GM12878 (cell line): ENCODE measurements at regions not wholly inside any gene's neighbourhood (a gene's known extent, or its start where the extent isn't known, plus 50 kb on each side); places are given as distances from the start of the nearest gene placed in this dataset.

ENCODE experiments used
- BHLHE40 ChIP-seq, 2 experiments: fragments of 450-650 bp in 1 of 2; IDR thresholded peaks; 2 replicates each; pipeline ENCODE4 v1.6.1; 2011 to 2017; ENCODE audit warnings: low read depth in 2 of 2, borderline replicate concordance in 1 of 2, improper control_type of control experiment in 1 of 2, low read length in 1 of 2, mild to moderate bottlenecking in 1 of 2
- FOS ChIP-seq: IDR thresholded peaks from 3 replicates; pipeline ENCODE4 v1.6.1; 2011; ENCODE audit warnings: borderline replicate concordance; ENCODE audit not compliant: insufficient read length; ENCODE audit errors: extremely low read depth
- MEF2A ChIP-seq: IDR thresholded peaks from 2 replicates; pipeline ENCODE4 v1.6.1; 2011; ENCODE audit warnings: low read depth, mild to moderate bottlenecking, low read length, moderate library complexity; ENCODE audit not compliant: insufficient read depth
- MXI1 ChIP-seq: fragments of 150-350 bp; IDR thresholded peaks from 2 replicates; pipeline ENCODE4 v1.6.1; 2011; ENCODE audit warnings: low read depth, mild to moderate bottlenecking, inconsistent platforms, low read length, improper control_type of control experiment
- NFIC ChIP-seq: IDR thresholded peaks from 2 replicates; pipeline ENCODE4 v1.6.1; 2012; ENCODE audit warnings: low read depth, mild to moderate bottlenecking, inconsistent platforms, low read length, moderate library complexity
- NRF1 ChIP-seq: conservative IDR thresholded peaks from 2 replicates; pipeline ENCODE4 v1.6.1; 2011; ENCODE audit warnings: mild to moderate bottlenecking, low read depth, low read length, improper control_type of control experiment
- POLR2A ChIP-seq: IDR thresholded peaks from 2 replicates; pipeline ENCODE4 v1.6.1; 2011; ENCODE audit warnings: low read depth, mild to moderate bottlenecking, low read length
- RELA ChIP-seq: fragments of 450-650 bp; IDR thresholded peaks from 2 replicates; pipeline ENCODE4 v1.8.0; 2014; ENCODE audit warnings: borderline replicate concordance; ENCODE audit not compliant: partially characterized antibody
- SMARCA5 ChIP-seq: fragments of 450-650 bp; IDR thresholded peaks from 2 replicates; pipeline ENCODE4 v1.6.1; 2017; ENCODE audit warnings: mild to moderate bottlenecking
- SUZ12 ChIP-seq: fragments of 200-600 bp; sonication (generic); IDR thresholded peaks from one replicate; pipeline ENCODE4 v1.6.1; 2018; ENCODE audit warnings: antibody characterized with exemption, mild to moderate bottlenecking; ENCODE audit not compliant: unreplicated experiment
- ZBTB11 ChIP-seq: fragments of 450-650 bp; formaldehyde crosslinking; IDR thresholded peaks from 2 replicates; pipeline ENCODE4 v1.5.0; 2022; ENCODE audit warnings: mild to moderate bottlenecking, missing genetic modification characterization
- TF ChIP-seq, protein P1 (sequence below), 3 experiments: IDR thresholded peaks in 2 of 3; conservative IDR thresholded peaks in 1 of 3; 2 replicates each; pipeline ENCODE4 v1.5.1; 2011; ENCODE audit warnings: low read depth in 3 of 3, low read length in 3 of 3, mild to moderate bottlenecking in 3 of 3, control low read depth in 2 of 3, moderate library complexity in 2 of 3, inconsistent platforms in 1 of 3, mixed read lengths in 1 of 3; ENCODE audit not compliant: control insufficient read depth in 2 of 3, insufficient read depth in 1 of 3; ENCODE audit errors: extremely low read depth in 1 of 3
- TF ChIP-seq, protein P2 (sequence below): fragments of 450-650 bp; IDR thresholded peaks from 2 replicates; pipeline ENCODE4 v1.6.1; 2016; ENCODE audit warnings: mild to moderate bottlenecking, moderate library complexity, borderline replicate concordance

DNA sequence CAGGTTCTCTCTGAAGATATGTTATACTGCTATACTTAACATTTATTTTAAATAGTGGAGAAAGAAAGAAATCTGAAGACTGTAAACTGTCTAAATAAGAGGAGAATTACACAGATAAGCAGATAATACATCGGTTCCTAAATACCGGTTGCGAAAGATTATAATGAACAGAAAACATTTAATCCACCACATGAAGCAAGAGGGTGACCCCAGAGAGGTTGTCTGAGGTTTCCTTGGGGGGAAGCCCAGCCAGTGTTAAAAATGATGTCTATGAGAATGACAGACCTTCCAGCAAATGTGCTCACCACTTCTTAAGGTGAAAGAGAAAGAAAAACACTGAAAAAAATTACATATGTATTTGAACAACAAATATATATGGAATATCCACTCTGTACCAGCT, 356.4 kb upstream of the KAZN start:
- TF ChIP-seq BHLHE40 (IDR thresholded peaks at IDR 0.05; ENCODE audit: borderline replicate concordance in 1 of 2, low read depth in 2 of 2, low read length in 1 of 2) (no peak), NRF1 (no peak), SUZ12 (no peak), RELA (no peak), FOS (no peak), MEF2A (no peak), NFIC (no peak), MXI1 (no peak), ZBTB11 (no peak), POLR2A (no peak), SMARCA5 (no peak)
- TF ChIP-seq, protein P1, sequence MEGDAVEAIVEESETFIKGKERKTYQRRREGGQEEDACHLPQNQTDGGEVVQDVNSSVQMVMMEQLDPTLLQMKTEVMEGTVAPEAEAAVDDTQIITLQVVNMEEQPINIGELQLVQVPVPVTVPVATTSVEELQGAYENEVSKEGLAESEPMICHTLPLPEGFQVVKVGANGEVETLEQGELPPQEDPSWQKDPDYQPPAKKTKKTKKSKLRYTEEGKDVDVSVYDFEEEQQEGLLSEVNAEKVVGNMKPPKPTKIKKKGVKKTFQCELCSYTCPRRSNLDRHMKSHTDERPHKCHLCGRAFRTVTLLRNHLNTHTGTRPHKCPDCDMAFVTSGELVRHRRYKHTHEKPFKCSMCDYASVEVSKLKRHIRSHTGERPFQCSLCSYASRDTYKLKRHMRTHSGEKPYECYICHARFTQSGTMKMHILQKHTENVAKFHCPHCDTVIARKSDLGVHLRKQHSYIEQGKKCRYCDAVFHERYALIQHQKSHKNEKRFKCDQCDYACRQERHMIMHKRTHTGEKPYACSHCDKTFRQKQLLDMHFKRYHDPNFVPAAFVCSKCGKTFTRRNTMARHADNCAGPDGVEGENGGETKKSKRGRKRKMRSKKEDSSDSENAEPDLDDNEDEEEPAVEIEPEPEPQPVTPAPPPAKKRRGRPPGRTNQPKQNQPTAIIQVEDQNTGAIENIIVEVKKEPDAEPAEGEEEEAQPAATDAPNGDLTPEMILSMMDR (IDR thresholded peaks at IDR 0.05 in 2 of 3, conservative IDR thresholded peaks at IDR 0.05 in 1 of 3; ENCODE audit: control insufficient read depth in 2 of 3, extremely low read depth in 1 of 3, insufficient read depth in 1 of 3, low read depth in 3 of 3, low read length in 3 of 3) = no peak
- TF ChIP-seq, protein P2, sequence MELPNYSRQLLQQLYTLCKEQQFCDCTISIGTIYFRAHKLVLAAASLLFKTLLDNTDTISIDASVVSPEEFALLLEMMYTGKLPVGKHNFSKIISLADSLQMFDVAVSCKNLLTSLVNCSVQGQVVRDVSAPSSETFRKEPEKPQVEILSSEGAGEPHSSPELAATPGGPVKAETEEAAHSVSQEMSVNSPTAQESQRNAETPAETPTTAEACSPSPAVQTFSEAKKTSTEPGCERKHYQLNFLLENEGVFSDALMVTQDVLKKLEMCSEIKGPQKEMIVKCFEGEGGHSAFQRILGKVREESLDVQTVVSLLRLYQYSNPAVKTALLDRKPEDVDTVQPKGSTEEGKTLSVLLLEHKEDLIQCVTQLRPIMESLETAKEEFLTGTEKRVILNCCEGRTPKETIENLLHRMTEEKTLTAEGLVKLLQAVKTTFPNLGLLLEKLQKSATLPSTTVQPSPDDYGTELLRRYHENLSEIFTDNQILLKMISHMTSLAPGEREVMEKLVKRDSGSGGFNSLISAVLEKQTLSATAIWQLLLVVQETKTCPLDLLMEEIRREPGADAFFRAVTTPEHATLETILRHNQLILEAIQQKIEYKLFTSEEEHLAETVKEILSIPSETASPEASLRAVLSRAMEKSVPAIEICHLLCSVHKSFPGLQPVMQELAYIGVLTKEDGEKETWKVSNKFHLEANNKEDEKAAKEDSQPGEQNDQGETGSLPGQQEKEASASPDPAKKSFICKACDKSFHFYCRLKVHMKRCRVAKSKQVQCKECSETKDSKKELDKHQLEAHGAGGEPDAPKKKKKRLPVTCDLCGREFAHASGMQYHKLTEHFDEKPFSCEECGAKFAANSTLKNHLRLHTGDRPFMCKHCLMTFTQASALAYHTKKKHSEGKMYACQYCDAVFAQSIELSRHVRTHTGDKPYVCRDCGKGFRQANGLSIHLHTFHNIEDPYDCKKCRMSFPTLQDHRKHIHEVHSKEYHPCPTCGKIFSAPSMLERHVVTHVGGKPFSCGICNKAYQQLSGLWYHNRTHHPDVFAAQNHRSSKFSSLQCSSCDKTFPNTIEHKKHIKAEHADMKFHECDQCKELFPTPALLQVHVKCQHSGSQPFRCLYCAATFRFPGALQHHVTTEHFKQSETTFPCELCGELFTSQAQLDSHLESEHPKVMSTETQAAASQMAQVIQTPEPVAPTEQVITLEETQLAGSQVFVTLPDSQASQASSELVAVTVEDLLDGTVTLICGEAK = no peak
